NCI-H345 treated with DMSO at 0.1 percent for 48 hours (cell line): ENCODE measurements at regions not wholly inside any gene's neighbourhood (a gene's known extent, or its start where the extent isn't known, plus 50 kb on each side); places are given as distances from the start of the nearest gene placed in this dataset.

Source experiments
- DNase-seq: peaks from one replicate; lab custom pipeline; 2025; ENCODE audit not compliant: unreplicated experiment; lab: John Stamatoyannopoulos, UW

GRCh38 chr18:61236356-61237057 lies 96.7 kb upstream of the CDH20 start:
- DNase-seq: no peak

DNA sequence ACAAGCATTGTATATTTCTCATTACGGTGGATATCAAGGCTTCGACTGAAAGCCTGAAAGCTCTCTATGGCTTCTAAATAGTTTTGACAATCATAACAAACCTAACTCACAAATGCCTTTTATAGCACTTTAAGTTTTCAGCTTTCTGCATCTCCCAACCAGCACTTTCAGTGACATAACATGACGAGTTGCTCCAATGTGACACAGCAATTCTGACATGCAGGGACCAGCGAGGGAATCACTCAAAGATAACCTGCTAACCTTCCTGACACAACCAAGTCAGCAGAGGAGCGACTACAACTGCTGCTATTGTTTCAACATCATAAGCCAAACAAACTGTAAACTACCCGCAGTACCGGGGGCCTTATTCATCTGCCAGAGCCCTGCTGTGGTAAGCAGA lies 95.7 kb upstream of the CDH20 start:
- no peak for DNase-seq

GRCh38 chr18:61239051-61239450 lies 94.2 kb upstream of the CDH20 start:
- DNase-seq: no peak

- no peak for DNase-seq
Measured at GRCh38 chr18:61241260-61241853, 91.9 kb upstream of the CDH20 start.

DNA sequence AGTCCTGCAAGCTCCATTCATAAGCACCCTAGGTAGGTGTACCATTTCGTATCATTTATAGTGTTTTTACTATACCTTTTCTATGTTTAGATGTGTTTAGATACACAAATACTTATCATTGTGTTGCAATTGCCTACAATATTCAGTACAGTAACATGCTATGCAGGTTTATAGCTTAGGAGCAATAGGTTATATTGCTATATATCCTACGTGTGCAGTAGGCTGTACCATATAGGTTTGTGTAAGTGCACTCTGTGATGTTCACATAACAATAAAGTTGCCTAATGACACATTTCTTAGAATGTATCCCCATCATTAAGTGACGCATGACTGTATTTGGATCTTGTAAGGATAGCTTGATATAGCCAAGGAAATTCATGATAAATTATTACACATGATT lies 88.6 kb upstream of the CDH20 start:
- DNase-seq: no peak

- no peak for DNase-seq
Measured at GRCh38 chr18:61245276-61245675, 88.0 kb upstream of the CDH20 start.

GRCh38 chr18:61248589-61248988 lies 84.6 kb upstream of the CDH20 start:
- DNase-seq: no peak

- DNase-seq: no peak
Measured at GRCh38 chr18:61256291-61256690, 76.9 kb upstream of the CDH20 start.

GRCh38 chr18:61261870-61262269 lies 71.4 kb upstream of the CDH20 start:
- DNase-seq: no peak

DNA sequence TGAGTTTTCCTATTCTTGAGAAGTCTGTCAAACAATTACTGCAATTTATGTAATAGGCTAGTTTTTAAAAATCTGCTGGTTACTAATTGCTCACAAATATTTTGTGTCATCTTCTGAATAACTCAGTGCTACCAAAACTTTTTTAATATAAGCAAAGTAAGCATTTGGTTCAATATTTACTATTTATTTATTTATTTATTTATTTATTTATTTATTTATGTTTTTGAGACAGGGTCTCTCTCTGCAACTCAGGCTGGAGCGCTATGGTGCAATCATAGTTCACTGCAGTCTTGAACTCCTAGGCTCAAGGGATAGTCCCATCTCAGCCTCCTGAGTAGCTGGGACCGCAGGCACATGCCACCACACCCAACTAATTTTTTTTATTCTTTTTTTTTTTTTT lies 60.4 kb upstream of the CDH20 start:
- no peak for DNase-seq

DNA sequence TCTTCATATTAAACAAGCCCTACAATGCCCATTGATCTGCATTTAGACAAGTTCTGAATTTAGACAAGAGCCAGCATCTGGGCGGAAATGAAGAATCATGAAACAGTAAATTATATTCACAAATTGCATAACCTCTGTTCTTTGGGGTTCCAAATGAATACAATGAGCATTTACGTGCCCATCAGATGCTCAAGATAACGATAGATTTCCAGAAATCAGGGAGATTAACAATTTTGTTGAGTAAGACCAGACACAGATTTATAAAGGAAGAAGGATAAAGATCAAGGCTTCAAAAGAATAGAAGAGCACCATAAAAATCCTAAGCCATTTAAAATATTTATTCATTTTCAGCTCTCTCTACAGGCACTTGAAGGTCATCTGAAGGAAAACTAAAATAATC lies 59.7 kb upstream of the CDH20 start:
- DNase-seq: no peak

- DNase-seq: no peak
Measured at GRCh38 chr18:61274416-61274960, 58.7 kb upstream of the CDH20 start.

DNA sequence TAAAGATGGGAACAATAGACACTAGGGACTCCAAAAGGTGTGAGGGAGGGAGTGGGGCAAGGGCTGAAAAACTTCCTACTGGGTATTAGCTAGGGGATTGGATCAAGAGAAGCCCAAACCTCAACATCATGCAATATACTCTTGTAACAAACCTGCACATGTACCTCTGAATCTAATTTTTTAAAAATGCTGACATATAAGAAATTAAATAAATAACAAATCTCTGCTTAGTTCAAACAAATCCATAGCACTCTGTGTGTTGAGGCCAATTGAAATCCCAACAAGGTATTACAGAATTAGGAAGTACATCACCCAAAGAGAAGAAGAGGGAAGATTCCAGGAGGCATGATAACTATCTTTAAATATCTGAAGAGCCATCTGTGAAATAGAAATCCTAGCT lies 55.4 kb upstream of the CDH20 start:
- DNase-seq: no peak

- no peak for DNase-seq
Measured at GRCh38 chr18:61281431-61281830, 51.8 kb upstream of the CDH20 start.

DNA sequence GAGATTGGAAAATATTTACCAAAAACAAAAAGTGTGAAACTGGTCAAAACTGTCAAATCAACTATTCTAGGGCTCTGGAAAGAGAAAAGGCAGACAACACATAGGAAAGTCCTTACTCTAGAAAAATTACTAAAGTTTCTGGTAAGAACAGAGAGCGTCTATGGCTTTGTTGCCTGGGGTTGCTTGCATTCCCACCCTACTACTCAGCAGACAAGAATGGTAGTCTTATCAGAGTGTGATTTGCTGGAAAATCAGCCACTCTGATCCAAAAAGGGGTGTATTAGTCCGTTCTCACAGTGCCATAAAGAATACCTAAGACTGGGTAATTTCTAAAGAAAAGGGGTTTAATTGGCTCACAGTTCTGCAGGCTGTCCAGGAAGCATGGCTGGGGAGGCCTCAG lies 50.3 kb upstream of the CDH20 start:
- no peak for DNase-seq
